GM12878 (cell line): ENCODE measurements at regions not wholly inside any gene's neighbourhood (a gene's known extent, or its start where the extent isn't known, plus 50 kb on each side); places are given as distances from the start of the nearest gene placed in this dataset.

ENCODE experiments used
- ATAC-seq: fragments of 200-7000 bp; cut with Tn5 transposase; 3 replicates; pipeline ENCODE4 v1.9.1; 2020; ENCODE audit warnings: mild to moderate bottlenecking, moderate library complexity
- BruUV-seq: library from RNA; stranded (reverse); fragments of 400-500 nt; replicated peaks from 2 replicates; lab custom pipeline; 2021; lab: Mats Ljungman, UMichigan
- CTCF ChIA-PET: fragments of 300-600 bp; sonication (Branson Sonifier 250); formaldehyde crosslinking; extraction: SDS; loops from one replicate; lab custom pipeline; 2021; ENCODE audit warnings: inconsistent platforms; lab: Yijun Ruan, JAX
- POLR2A ChIA-PET: fragments of 350-600 bp; formaldehyde crosslinking; extraction: SDS; loops from one replicate; lab custom pipeline; 2021; ENCODE audit warnings: inconsistent platforms; lab: Charles Lee
- RAD21 ChIA-PET: fragments of 300-600 bp; sonication (Branson Sonifier 250); formaldehyde crosslinking; loops from one replicate; lab custom pipeline; 2023; ENCODE audit warnings: antibody characterized with exemption; ENCODE audit not compliant: unreplicated experiment; lab: Charles Lee
- SMC1A ChIA-PET: fragments of 300-600 bp; sonication (Branson Sonifier 250); formaldehyde crosslinking; loops from one replicate; lab custom pipeline; 2023; ENCODE audit not compliant: unreplicated experiment, uncharacterized antibody; lab: Charles Lee
- DNase-seq: peaks from one replicate; pipeline ENCODE4 v3.0.0-alpha.2; 2011; ENCODE audit warnings: low read depth, low spot score
- FAIRE-seq: peaks from 3 replicates; lab custom pipeline; 2011; peaks lifted over from hg19 to GRCh38; lab: Jason Lieb, UNC
- H2AFZ ChIP-seq: 2 replicates; pipeline ENCODE4 v1.6.0; 2011; ENCODE audit warnings: low read depth, low read length, control low read depth; ENCODE audit not compliant: control insufficient read depth
- H3K27ac ChIP-seq: 2 replicates; pipeline ENCODE4 v1.5.1; 2011; ENCODE audit warnings: control low read depth; ENCODE audit not compliant: control insufficient read depth, insufficient read depth
- H3K27me3 ChIP-seq, 2 experiments: replicated peaks in 1 of 2; 2 replicates each; pipeline versions ENCODE4 v1.6.0 to v1.6.1; 2011; ENCODE audit warnings: low read length in 1 of 2; ENCODE audit not compliant: control insufficient read depth in 2 of 2, insufficient read depth in 2 of 2
- H3K36me3 ChIP-seq, 2 experiments: 2 replicates each; pipeline ENCODE4 v1.5.1; 2011; ENCODE audit warnings: low read length in 1 of 2; ENCODE audit not compliant: control insufficient read depth in 2 of 2, insufficient read depth in 2 of 2
- H3K4me1 ChIP-seq: 2 replicates; pipeline ENCODE4 v1.6.1; 2011; ENCODE audit warnings: mild to moderate bottlenecking, low read length, moderate library complexity, mixed read lengths; ENCODE audit not compliant: control insufficient read depth, insufficient read depth
- H3K4me2 ChIP-seq: 2 replicates; pipeline ENCODE4 v1.6.0; 2011; ENCODE audit warnings: control low read depth; ENCODE audit not compliant: control insufficient read depth, insufficient read depth
- H3K4me3 ChIP-seq: fragments of 200-600 bp; sonication (generic); 2 replicates; pipeline ENCODE4 v1.5.1; 2016
- H3K79me2 ChIP-seq: 2 replicates; pipeline ENCODE4 v1.6.0; 2011; ENCODE audit warnings: low read length; ENCODE audit not compliant: control insufficient read depth, insufficient read depth
- H3K9ac ChIP-seq: 2 replicates; pipeline ENCODE4 v1.8.0; 2011; ENCODE audit warnings: low read length, control low read depth, mixed read lengths; ENCODE audit not compliant: control insufficient read depth, insufficient read depth
- H3K9me3 ChIP-seq: replicated peaks from 3 replicates; pipeline ENCODE4 v1.5.1; 2011; ENCODE audit warnings: mild to moderate bottlenecking, low read length; ENCODE audit not compliant: control insufficient read depth, insufficient read depth
- H4K20me1 ChIP-seq: 2 replicates; pipeline ENCODE4 v1.6.0; 2011; ENCODE audit not compliant: control insufficient read depth, insufficient read depth
- CEBPZ ChIP-seq: fragments of 150-350 bp; IDR thresholded peaks from 2 replicates; pipeline ENCODE4 v1.6.1; 2016; ENCODE audit warnings: low read depth, low read length
- ELK1 ChIP-seq: IDR thresholded peaks from 2 replicates; pipeline ENCODE4 v1.6.1; 2012; ENCODE audit warnings: low read depth, low read length, improper control_type of control experiment
- IRF5 ChIP-seq: fragments of 450-650 bp; IDR thresholded peaks from 2 replicates; pipeline ENCODE4 v1.6.1; 2017; ENCODE audit warnings: borderline replicate concordance
- KAT2A ChIP-seq: conservative IDR thresholded peaks from 2 replicates; pipeline ENCODE4 v1.6.1; 2011; ENCODE audit warnings: low read depth, low read length; ENCODE audit not compliant: control insufficient read depth
- LARP7 ChIP-seq: fragments of 450-650 bp; IDR thresholded peaks from 2 replicates; pipeline ENCODE4 v1.6.1; 2017; ENCODE audit warnings: mild to moderate bottlenecking
- MEF2B ChIP-seq: fragments of 450-650 bp; IDR thresholded peaks from 2 replicates; pipeline ENCODE4 v1.6.1; 2018; ENCODE audit warnings: mild to moderate bottlenecking, moderate library complexity; ENCODE audit not compliant: partially characterized antibody, poor library complexity, severe bottlenecking
- MXI1 ChIP-seq: fragments of 150-350 bp; IDR thresholded peaks from 2 replicates; pipeline ENCODE4 v1.6.1; 2011; ENCODE audit warnings: low read depth, mild to moderate bottlenecking, inconsistent platforms, low read length, improper control_type of control experiment
- NFYB ChIP-seq: IDR thresholded peaks from 2 replicates; pipeline ENCODE4 v1.6.1; 2011; ENCODE audit warnings: low read depth, mild to moderate bottlenecking, low read length, improper control_type of control experiment, moderate library complexity; ENCODE audit not compliant: insufficient read depth
- SUPT20H ChIP-seq: IDR thresholded peaks from 2 replicates; pipeline ENCODE4 v1.6.1; 2011; ENCODE audit warnings: low read depth, mild to moderate bottlenecking, low read length, moderate library complexity, borderline replicate concordance; ENCODE audit not compliant: control insufficient read depth
- ZNF687 ChIP-seq: fragments of 450-650 bp; IDR thresholded peaks from 2 replicates; pipeline ENCODE4 v1.6.1; 2017; ENCODE audit warnings: mild to moderate bottlenecking, moderate library complexity
- WGBS: methylation state at CpG from one replicate; pipeline ENCODE4 v1.1.6; 2016; ENCODE audit warnings: low lambda C conversion rate; ENCODE audit not compliant: insufficient replicate concordance, insufficient coverage; ENCODE audit errors: missing lambda C conversion rate; 5-methylcytosine and 5-hydroxymethylcytosine counted together
- in situ Hi-C: fragments of 300-500 bp; cut with MboI; formaldehyde crosslinking; loops from 9 replicates; pipeline ENCODE4 v1.14.3; 2018; ENCODE audit warnings: mixed read lengths
- intact Hi-C: fragments of 100-400 bp; cut with micrococcal nuclease; formaldehyde crosslinking; loops from one replicate; pipeline ENCODE4 v1.14.2; 2022; ENCODE audit not compliant: unreplicated experiment

- TF ChIP-seq ZNF687 (no peak), SUPT20H (no peak), CEBPZ (no peak)
- TF ChIP-seq, all 136 proteins: peak for 0
Observed at GRCh38 chr21:19842601-19843000, 1155.6 kb upstream of the NCAM2 start (continued).

GRCh38 chr21:19844334-19844733, 1153.9 kb upstream of the NCAM2 start:
- DNase-seq (no peak), ATAC-seq (no peak), FAIRE-seq (no peak)
- ChIA-PET CTCF (interaction anchor here (1.1 kb wide), 1 partner anchor 9 kb away, joined by 3 read pairs; no protein-coding TSS in a partner anchor), POLR2A (no interaction called here), SMC1A (no interaction called here), RAD21 (no interaction called here)
- H3K4me1 ChIP-seq, result no peaks in the 10 kb centered on the region
- 27% methylated on average over 2 of the region's 2 CpGs for WGBS
- H3K9ac ChIP-seq, result no peak overlapping the region
- H2AFZ ChIP-seq, result no peak overlapping the region
- H3K9me3 ChIP-seq, result no peaks in the 10 kb centered on the region
- H3K27ac ChIP-seq, result no peak overlapping the region
- H4K20me1 ChIP-seq, result no peaks in the 10 kb centered on the region
- no peak overlapping the region for H3K4me3 ChIP-seq
- TF ChIP-seq MXI1 (no peak), NFYB (no peak), MEF2B (no peak), IRF5 (no peak), ELK1 (no peak), LARP7 (no peak), KAT2A (no peak)
- no peaks in the 10 kb centered on the region for H3K27me3 ChIP-seq
- intact Hi-C loops (no loop called here), in situ Hi-C loops (no loop called here)
- H3K79me2 ChIP-seq, result no peaks in the 10 kb centered on the region
- H3K4me2 ChIP-seq, result no peak overlapping the region
- H3K36me3 ChIP-seq, result no peaks in the 10 kb centered on the region
- no TSS peak for BruUV-seq
